ENCODE measurements at regions not wholly inside any gene's neighbourhood (a gene's known extent, or its start where the extent isn't known, plus 50 kb on each side); places are given as distances from the start of the nearest gene placed in this dataset.
"Not testable (repeated sequence)": the region's sequence is repeated elsewhere in the genome, so short reads cannot be mapped to it uniquely, and the experiment has no call there.

DNA sequence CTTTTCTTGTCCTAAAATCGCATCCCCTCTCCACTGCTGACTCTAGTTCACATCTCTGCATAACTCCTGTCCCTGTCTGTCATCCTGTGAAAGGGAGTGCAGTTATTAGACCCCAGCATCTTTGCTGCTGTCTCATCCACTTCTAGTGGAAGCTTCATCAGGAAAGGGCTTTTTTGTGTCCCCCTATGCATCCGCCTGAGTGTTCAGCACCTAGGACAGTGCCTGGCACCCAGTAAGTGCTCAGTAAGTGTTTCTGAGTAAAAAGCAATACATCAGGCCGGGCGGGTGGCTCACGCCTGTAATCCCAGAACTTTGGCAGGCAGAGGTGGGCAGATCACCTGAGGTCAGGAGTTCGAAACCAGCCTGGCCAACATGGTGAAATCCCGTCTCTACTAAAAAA lies 211.8 kb upstream of the FOXK1 start:
- Histone ChIP-seq H2AFZ (ENCODE audit: low read length) (no peak overlapping the region), H3K9me3 (ENCODE audit: insufficient read depth, low read depth, low read length) (peaks cover 4% of the 10 kb centered on the region; the same call in 1 of the 2 replicates), H3K4me3 (ENCODE audit: low read length, poor library complexity, severe bottlenecking) (no peak overlapping the region), H3K79me2 (ENCODE audit: insufficient read depth, low read length) (no peaks in the 10 kb centered on the region), H3K9me2 (replicated peaks; ENCODE audit: low read depth, low read length) (no peaks in the 10 kb centered on the region), H3F3A (ENCODE audit: low read depth) (no peaks in the 10 kb centered on the region), H3K9ac (ENCODE audit: low read depth, low read length, poor library complexity, severe bottlenecking) (no peak overlapping the region), H3K4me1 (ENCODE audit: insufficient read depth, low read length, poor library complexity, severe bottlenecking) (no peaks in the 10 kb centered on the region), H4K20me1 (ENCODE audit: insufficient read depth, low read length, poor library complexity, severe bottlenecking) (no peaks in the 10 kb centered on the region), H3K27me3 (ENCODE audit: insufficient read depth, low read length, poor library complexity, severe bottlenecking) (no peaks in the 10 kb centered on the region), H3K4me2 (ENCODE audit: low read depth, low read length, poor library complexity, severe bottlenecking) (no peak overlapping the region), H3K36me3 (ENCODE audit: insufficient read depth, low read length) (no peaks in the 10 kb centered on the region)
- TF ChIP-seq, protein P1, sequence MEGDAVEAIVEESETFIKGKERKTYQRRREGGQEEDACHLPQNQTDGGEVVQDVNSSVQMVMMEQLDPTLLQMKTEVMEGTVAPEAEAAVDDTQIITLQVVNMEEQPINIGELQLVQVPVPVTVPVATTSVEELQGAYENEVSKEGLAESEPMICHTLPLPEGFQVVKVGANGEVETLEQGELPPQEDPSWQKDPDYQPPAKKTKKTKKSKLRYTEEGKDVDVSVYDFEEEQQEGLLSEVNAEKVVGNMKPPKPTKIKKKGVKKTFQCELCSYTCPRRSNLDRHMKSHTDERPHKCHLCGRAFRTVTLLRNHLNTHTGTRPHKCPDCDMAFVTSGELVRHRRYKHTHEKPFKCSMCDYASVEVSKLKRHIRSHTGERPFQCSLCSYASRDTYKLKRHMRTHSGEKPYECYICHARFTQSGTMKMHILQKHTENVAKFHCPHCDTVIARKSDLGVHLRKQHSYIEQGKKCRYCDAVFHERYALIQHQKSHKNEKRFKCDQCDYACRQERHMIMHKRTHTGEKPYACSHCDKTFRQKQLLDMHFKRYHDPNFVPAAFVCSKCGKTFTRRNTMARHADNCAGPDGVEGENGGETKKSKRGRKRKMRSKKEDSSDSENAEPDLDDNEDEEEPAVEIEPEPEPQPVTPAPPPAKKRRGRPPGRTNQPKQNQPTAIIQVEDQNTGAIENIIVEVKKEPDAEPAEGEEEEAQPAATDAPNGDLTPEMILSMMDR (conservative IDR thresholded peaks at IDR 0.05; ENCODE audit: low read length) = no peak
- TF ChIP-seq EZH2phosphoT487 (IDR thresholded peaks at IDR 0.05; ENCODE audit: borderline replicate concordance) = no peak

DNA sequence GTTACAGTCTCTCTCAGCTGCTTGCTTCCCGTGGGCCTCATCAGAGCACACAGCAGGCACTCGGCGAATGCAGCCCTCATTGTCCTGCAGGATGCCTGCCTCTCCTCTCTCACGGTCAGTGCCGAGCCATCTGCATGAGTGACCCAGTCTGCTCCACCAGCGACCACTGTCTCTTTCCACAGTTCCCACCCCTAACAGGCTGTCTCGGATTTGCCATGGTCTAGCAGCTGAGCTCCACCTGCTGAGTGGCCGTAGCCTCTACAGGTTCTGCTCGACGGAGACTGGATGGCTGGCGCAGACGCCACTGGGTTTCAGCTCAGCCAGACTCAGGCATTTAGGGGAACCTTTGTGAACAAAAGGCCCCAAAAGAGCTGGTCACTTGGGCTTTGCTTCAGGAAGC lies 209.4 kb upstream of the FOXK1 start:
- Histone ChIP-seq H3K79me2 (ENCODE audit: insufficient read depth, low read length) (no peaks in the 10 kb centered on the region), H3K9me2 (replicated peaks; ENCODE audit: low read depth, low read length) (no peaks in the 10 kb centered on the region), H3K4me2 (ENCODE audit: low read depth, low read length, poor library complexity, severe bottlenecking) (no peak overlapping the region), H3K27me3 (ENCODE audit: insufficient read depth, low read length, poor library complexity, severe bottlenecking) (no peaks in the 10 kb centered on the region), H3F3A (ENCODE audit: low read depth) (no peaks in the 10 kb centered on the region), H3K9ac (ENCODE audit: low read depth, low read length, poor library complexity, severe bottlenecking) (no peak overlapping the region), H3K4me3 (ENCODE audit: low read length, poor library complexity, severe bottlenecking) (no peak overlapping the region), H4K20me1 (ENCODE audit: insufficient read depth, low read length, poor library complexity, severe bottlenecking) (no peaks in the 10 kb centered on the region), H3K9me3 (ENCODE audit: insufficient read depth, low read depth, low read length) (peaks cover 4% of the 10 kb centered on the region; the same call in 1 of the 2 replicates), H2AFZ (ENCODE audit: low read length) (no peak overlapping the region), H3K36me3 (ENCODE audit: insufficient read depth, low read length) (no peaks in the 10 kb centered on the region), H3K4me1 (ENCODE audit: insufficient read depth, low read length, poor library complexity, severe bottlenecking) (no peaks in the 10 kb centered on the region)
- no peak for TF ChIP-seq EZH2phosphoT487 (IDR thresholded peaks at IDR 0.05; ENCODE audit: borderline replicate concordance)
- TF ChIP-seq, protein P1 (conservative IDR thresholded peaks at IDR 0.05; ENCODE audit: low read length) = no peak

DNA sequence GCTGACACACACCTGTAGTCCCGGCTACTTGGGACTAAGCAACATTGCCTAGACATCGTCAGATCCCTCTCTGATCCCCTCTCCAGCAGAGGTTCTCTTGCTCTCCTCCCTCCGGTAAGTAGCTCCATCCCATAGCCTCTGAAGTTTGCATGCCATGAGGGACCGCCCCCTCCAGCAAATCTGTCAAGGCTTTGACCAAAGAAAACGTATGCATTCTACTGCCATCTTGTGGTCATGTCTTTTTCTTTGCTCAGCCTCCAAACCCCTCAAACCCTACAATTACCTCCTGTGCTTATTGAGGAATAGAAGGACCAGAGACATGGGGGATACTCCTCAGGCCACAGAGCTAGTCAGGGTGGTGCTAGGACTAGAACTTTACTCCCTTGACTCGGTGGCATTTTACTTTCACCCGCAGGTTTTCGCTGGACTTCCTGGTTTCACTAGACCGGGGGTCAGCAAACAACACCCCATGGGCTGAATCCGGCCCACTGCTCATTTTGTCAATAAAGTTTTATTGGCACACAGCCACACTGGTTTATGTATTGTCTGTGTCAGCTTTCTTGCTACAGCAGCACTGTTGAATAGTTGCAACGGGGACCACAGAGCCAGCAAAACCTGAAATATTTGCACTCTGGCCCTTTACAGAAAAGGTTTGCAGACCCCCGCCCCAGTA lies 202.6 kb upstream of the FOXK1 start:
- TF ChIP-seq, protein P1 (conservative IDR thresholded peaks at IDR 0.05; ENCODE audit: low read length) = peak; percentile 43
- TF ChIP-seq EZH2phosphoT487 (IDR thresholded peaks at IDR 0.05; ENCODE audit: borderline replicate concordance) = no peak
- no peaks in the 10 kb centered on the region for H3K79me2 ChIP-seq (ENCODE audit: insufficient read depth, low read length)
- H3F3A ChIP-seq (ENCODE audit: low read depth) = no peaks in the 10 kb centered on the region

DNA sequence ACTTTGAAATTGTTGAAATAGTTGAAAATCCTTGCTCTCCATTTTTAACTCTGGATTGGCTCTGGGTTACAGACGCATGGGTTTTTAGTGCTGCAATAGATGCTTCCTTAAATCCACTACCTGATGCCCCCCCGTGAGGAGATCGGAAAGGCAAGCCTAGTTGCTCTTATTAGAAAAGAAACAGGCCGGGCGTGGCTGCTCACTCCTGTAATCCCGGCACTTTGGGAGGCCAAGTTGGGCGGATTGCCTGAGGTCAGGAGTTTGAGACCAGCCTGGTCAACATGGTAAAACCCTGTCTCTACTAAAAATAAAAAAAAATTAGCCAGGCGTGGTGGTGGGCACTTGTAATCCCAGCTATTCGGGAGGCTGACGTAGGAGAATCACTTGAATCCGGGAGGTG lies 202.0 kb upstream of the FOXK1 start:
- not testable (repeated sequence) for H3K9ac ChIP-seq (ENCODE audit: low read depth, low read length, poor library complexity, severe bottlenecking); H3K79me2 ChIP-seq (ENCODE audit: insufficient read depth, low read length); H4K20me1 ChIP-seq (ENCODE audit: insufficient read depth, low read length, poor library complexity, severe bottlenecking); H2AFZ ChIP-seq (ENCODE audit: low read length); H3K36me3 ChIP-seq (ENCODE audit: insufficient read depth, low read length); H3K4me3 ChIP-seq (ENCODE audit: low read length, poor library complexity, severe bottlenecking); H3F3A ChIP-seq (ENCODE audit: low read depth); H3K27me3 ChIP-seq (ENCODE audit: insufficient read depth, low read length, poor library complexity, severe bottlenecking); H3K4me2 ChIP-seq (ENCODE audit: low read depth, low read length, poor library complexity, severe bottlenecking); H3K4me1 ChIP-seq (ENCODE audit: insufficient read depth, low read length, poor library complexity, severe bottlenecking); H3K9me3 ChIP-seq (ENCODE audit: insufficient read depth, low read depth, low read length); H3K9me2 ChIP-seq (replicated peaks; ENCODE audit: low read depth, low read length)

More for the DNA sequence above, 202.6 kb upstream of the FOXK1 start:
- Histone ChIP-seq H3K9ac (ENCODE audit: low read depth, low read length, poor library complexity, severe bottlenecking) (no peak overlapping the region), H3K4me2 (ENCODE audit: low read depth, low read length, poor library complexity, severe bottlenecking) (no peak overlapping the region), H3K4me3 (ENCODE audit: low read length, poor library complexity, severe bottlenecking) (no peak overlapping the region), H4K20me1 (ENCODE audit: insufficient read depth, low read length, poor library complexity, severe bottlenecking) (no peaks in the 10 kb centered on the region), H3K4me1 (ENCODE audit: insufficient read depth, low read length, poor library complexity, severe bottlenecking) (no peaks in the 10 kb centered on the region), H2AFZ (ENCODE audit: low read length) (no peak overlapping the region), H3K36me3 (ENCODE audit: insufficient read depth, low read length) (no peaks in the 10 kb centered on the region), H3K9me3 (ENCODE audit: insufficient read depth, low read depth, low read length) (peaks cover 7% of the 10 kb centered on the region; the same call in 1 of the 2 replicates), H3K9me2 (replicated peaks; ENCODE audit: low read depth, low read length) (no peaks in the 10 kb centered on the region), H3K27me3 (ENCODE audit: insufficient read depth, low read length, poor library complexity, severe bottlenecking) (no peaks in the 10 kb centered on the region)

All from Loucy (cell line).